SJCRH30 (cell line): ENCODE measurements at regions not wholly inside any gene's neighbourhood (a gene's known extent, or its start where the extent isn't known, plus 50 kb on each side); places are given as distances from the start of the nearest gene placed in this dataset.
"Not testable (repeated sequence)": the region's sequence is repeated elsewhere in the genome, so short reads cannot be mapped to it uniquely, and the experiment has no call there.

Experiments
- DNase-seq, 2 experiments: peaks; one replicate each; pipeline ENCODE4 v3.0.0-alpha.2; 2015 to 2020
- H3K27ac ChIP-seq: fragments of 250-450 bp; sonication (Bioruptor Pico); 2 replicates; pipeline ENCODE4 v1.5.1; 2020; ENCODE audit warnings: mild to moderate bottlenecking, moderate library complexity
- H3K27me3 ChIP-seq: fragments of 250-450 bp; sonication (Bioruptor Pico); 2 replicates; pipeline ENCODE4 v1.5.1; 2020; ENCODE audit warnings: mild to moderate bottlenecking, moderate library complexity
- H3K36me3 ChIP-seq: fragments of 250-450 bp; sonication (Bioruptor Pico); 2 replicates; pipeline ENCODE4 v1.5.1; 2020; ENCODE audit warnings: mild to moderate bottlenecking, moderate library complexity
- H3K4me1 ChIP-seq: fragments of 250-450 bp; sonication (Bioruptor Pico); 2 replicates; pipeline ENCODE4 v1.5.1; 2020; ENCODE audit warnings: mild to moderate bottlenecking, moderate library complexity
- H3K4me3 ChIP-seq: fragments of 250-450 bp; sonication (Bioruptor Pico); 2 replicates; pipeline ENCODE4 v1.5.1; 2020; ENCODE audit warnings: mild to moderate bottlenecking, moderate library complexity
- H3K9me3 ChIP-seq: fragments of 250-450 bp; sonication (Bioruptor Pico); replicated peaks from 2 replicates; pipeline ENCODE4 v1.5.1; 2020; ENCODE audit warnings: mild to moderate bottlenecking, moderate library complexity

DNA sequence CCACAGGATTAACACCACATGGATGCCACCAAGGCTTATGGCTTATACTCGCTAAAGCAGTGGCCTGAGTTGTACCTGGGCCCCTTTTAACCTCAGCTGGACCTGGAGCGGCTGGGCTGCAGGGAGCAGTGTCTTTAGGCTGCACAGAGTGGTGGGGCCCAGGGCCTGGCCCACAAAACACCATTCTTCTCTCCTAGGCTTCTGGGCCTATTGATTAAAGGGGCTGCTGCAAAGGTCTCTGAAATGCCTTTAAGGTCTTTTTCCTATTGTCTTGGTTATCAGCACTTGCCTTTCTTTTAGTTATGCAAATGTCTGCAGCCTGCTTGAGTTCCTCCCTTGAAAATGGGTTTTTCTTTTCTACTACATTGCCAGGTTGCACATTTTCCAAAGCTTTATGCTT, 973.9 kb upstream of the PRR20A start:
- no peak for DNase-seq
- H3K27ac ChIP-seq: no peak overlapping the region
- H3K9me3 ChIP-seq: no peaks in the 10 kb centered on the region
- no peaks in the 10 kb centered on the region for H3K36me3 ChIP-seq
- H3K4me1 ChIP-seq: peaks cover 5% of the 10 kb centered on the region
- H3K4me3 ChIP-seq: no peak overlapping the region
- H3K27me3 ChIP-seq: no peaks in the 10 kb centered on the region

DNA sequence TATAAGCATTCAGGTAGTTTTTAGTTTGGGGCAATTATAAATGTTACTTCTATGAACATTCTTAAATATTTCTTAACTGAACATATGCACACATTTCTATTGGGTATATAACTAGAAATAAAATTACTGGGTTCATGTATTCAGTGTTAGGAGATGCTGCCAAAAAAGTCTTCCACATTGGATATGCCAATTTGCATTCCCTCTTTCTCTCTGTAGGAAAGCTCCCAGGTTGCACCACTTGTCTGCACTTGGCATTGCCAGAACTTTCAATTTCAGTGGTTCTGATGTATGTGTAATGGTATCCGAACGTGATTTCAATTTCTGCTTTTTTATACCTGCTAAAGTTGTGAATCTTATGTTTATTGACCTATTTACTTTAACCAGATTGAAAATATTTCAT, 972.1 kb upstream of the PRR20A start:
- no peak overlapping the region for H3K4me3 ChIP-seq
- no peaks in the 10 kb centered on the region for H3K9me3 ChIP-seq
- no peaks in the 10 kb centered on the region for H3K27me3 ChIP-seq
- no peaks in the 10 kb centered on the region for H3K36me3 ChIP-seq
- no peak for DNase-seq
- H3K4me1 ChIP-seq: peaks cover 2% of the 10 kb centered on the region
- H3K27ac ChIP-seq: no peak overlapping the region

DNA sequence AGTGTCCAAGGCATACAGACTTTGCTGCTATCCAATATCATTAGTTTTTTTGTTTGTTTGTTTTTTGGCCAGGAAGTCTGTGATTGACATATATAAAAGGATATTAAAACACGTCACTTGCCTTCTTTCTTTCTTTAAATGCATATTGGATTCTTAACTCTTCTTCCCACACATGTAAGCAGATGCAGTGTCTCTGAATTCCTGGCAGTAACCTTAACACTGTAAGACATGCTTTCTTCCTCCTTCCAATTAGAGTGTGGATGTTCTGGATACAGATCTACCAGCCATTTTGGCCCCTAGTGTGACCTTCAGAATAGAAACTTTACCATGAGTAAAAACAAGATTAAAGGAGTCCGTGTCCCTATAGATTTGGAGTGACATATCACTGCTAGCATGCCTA, 967.4 kb upstream of the PRR20A start:
- Histone ChIP-seq H3K4me1 (no peaks in the 10 kb centered on the region), H3K9me3 (no peaks in the 10 kb centered on the region), H3K27ac (no peak overlapping the region), H3K27me3 (no peaks in the 10 kb centered on the region), H3K36me3 (no peaks in the 10 kb centered on the region), H3K4me3 (no peak overlapping the region)
- no peak for DNase-seq

DNA sequence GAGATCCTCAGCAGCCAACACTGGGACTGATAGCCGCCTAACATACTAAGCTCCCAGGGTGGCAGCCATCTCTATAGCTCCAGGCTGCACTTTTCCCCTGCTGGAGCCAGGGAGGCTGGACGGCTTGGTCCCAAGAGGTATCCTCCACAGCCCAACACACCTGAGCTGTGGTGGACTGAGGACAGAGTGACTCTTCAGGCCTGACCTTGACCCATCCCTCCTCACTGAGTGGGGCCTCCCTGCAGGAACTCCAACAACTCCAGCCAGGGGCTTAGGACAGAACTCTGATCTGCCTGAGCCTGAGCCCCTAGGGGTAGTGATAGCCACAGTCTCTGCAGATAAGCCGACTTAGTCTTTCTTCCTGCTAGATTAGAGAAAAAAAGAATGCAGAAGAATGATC, 958.1 kb upstream of the PRR20A start:
- Histone ChIP-seq H3K4me3 (no peak overlapping the region), H3K9me3 (no peaks in the 10 kb centered on the region), H3K27me3 (no peaks in the 10 kb centered on the region), H3K4me1 (no peaks in the 10 kb centered on the region), H3K36me3 (no peaks in the 10 kb centered on the region), H3K27ac (no peak overlapping the region)
- DNase-seq: no peak

DNA sequence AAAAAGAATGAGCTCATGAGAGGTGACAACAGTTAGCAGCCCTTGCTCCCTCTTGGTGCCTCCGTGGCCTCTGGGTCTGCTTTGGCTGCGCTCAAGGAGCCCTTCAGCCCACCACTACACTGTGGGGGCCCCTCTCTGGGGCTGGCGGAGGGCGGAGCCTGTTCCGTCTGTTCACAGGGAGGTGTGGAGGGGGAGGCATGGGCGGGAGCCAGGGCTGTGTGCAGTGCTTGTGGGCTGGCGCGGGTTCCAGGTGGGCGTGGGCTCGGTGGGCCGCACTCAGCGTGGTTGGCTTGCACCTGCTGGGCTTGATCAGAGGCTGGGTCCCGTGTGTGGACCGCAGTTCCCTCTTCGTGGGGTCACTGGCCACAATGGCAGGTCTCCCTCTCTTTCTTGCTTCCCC, 953.4 kb upstream of the PRR20A start:
- DNase-seq: no peak
- Histone ChIP-seq H3K9me3 (no peaks in the 10 kb centered on the region), H3K27ac (no peak overlapping the region), H3K4me3 (no peak overlapping the region), H3K27me3 (no peaks in the 10 kb centered on the region), H3K36me3 (no peaks in the 10 kb centered on the region), H3K4me1 (no peaks in the 10 kb centered on the region)

DNA sequence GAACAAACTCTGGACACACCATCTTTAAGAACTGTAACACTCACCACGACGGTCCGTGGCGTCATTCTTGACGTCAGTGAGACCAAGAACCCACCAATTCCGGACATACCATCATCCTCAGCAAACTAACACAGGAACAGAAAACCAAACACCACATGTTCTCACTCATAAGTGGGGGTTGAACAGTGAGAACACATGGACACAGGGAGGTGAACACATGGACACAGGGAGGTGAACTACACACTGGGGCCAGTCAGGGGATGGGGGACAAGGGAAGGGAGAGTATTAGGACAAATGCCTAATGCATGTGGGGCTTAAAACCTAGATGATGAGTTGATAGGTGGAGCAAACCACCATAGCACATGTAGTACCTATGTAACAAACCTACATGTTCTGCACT, 952.1 kb upstream of the PRR20A start:
- DNase-seq, H3K27me3 ChIP-seq, H3K36me3 ChIP-seq, H3K9me3 ChIP-seq, H3K4me3 ChIP-seq, H3K27ac ChIP-seq, H3K4me1 ChIP-seq: not testable (repeated sequence)

DNA sequence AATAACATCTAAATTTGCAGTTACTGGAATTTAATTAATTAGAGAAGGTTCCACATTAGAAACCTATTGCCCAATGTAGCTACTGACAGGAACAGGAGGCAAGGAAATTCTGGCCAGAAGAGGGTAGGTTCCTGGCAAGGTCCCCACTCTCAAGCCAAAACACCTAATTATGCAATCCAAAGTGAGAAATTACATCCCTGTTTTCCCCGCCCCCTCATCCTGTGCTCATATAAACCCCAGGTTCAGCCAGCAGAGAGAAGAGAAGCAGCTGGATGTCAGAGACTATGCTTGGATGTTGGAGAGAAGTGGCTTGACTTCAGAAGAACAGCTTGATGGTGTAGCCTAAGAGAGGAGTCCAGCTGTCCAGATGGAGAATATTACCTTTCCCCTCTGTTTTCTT, 951.3 kb upstream of the PRR20A start:
- Histone ChIP-seq H3K4me1 (no peaks in the 10 kb centered on the region), H3K4me3 (no peak overlapping the region), H3K9me3 (no peaks in the 10 kb centered on the region), H3K27me3 (no peaks in the 10 kb centered on the region), H3K36me3 (no peaks in the 10 kb centered on the region), H3K27ac (no peak overlapping the region)
- no peak for DNase-seq

DNA sequence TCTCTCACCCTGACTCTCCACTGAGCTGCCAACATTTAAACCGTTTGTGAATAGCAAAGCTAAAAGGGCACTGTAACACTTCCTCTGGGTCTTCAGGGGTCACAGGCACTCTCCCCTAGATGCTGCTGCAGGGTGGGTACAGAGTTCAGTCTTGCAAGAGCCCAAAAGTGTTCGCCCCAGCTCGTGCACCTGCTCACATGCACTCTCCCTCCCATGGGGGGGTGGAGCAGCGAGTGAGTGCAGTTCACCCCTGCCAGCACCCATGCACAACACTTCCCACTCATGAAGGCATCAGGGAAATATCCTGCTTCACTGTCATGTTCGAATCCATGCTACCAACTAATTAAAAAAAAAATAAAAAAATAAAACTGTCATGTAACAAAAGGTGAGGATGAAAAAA, 950.7 kb upstream of the PRR20A start:
- Histone ChIP-seq H3K27ac (no peak overlapping the region), H3K27me3 (no peaks in the 10 kb centered on the region), H3K4me1 (no peaks in the 10 kb centered on the region), H3K4me3 (no peak overlapping the region), H3K9me3 (no peaks in the 10 kb centered on the region), H3K36me3 (no peaks in the 10 kb centered on the region)
- DNase-seq: no peak

DNA sequence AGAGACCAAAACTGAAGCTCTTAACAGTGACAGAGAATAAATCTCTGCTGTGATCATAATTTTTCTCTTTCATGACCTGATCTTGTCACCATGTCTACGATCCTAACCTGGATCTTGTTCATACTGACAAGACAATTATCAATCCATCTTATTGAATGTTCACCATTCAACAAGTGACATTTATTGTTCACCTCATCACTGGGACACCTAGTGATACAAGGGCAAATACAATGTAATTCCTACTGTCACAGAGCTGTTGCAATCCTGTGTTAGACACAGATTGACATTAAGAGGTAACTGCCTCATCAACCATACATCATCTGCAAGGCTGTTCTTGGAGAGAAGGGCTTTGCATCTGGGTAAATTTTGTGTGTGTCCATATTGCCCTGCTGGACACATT, 942.4 kb upstream of the PRR20A start:
- Histone ChIP-seq H3K27me3 (no peaks in the 10 kb centered on the region), H3K9me3 (no peaks in the 10 kb centered on the region), H3K27ac (no peak overlapping the region), H3K4me3 (no peak overlapping the region), H3K4me1 (no peaks in the 10 kb centered on the region), H3K36me3 (no peaks in the 10 kb centered on the region)
- no peak for DNase-seq

DNA sequence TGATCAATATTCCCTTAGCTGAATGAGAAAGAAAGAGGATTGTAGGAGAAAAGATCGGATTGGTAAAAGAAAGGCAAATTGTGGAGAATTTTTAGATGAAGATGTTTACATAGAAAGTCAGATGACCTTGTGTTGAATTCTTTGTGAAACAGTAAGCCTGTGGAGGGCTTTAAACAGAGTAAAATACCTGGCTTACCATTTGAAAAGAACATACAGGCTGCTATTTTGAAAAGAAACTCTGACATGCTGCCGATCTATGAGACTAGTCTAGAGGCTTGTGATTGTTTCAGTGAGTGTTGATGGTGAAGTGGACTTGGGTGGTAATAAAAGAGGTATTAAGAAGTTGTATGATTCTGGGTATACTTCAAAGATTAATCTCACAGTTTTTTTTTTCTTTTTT, 938.9 kb upstream of the PRR20A start:
- Histone ChIP-seq H3K4me3 (no peak overlapping the region), H3K9me3 (no peaks in the 10 kb centered on the region), H3K27ac (no peak overlapping the region), H3K36me3 (no peaks in the 10 kb centered on the region), H3K27me3 (no peaks in the 10 kb centered on the region), H3K4me1 (no peaks in the 10 kb centered on the region)
- no peak for DNase-seq

DNA sequence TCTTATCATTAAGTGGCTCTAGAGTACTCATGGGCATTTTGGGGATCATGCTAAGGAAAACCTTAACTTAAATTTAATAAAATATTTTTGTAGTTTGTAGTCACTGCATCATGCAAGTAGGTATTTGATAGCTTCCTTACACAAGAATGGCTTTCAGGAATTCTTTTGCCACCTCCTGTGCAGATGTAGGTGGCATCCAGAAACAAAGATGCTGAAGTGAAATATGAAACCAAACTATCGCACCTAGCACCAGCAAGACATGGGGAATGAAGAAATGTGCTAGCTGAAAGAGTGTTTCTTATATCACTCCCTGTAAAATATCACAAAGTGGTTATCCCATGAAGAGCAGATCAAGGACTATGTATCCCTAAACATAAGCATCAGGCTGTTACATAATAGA, 924.5 kb upstream of the PRR20A start:
- Histone ChIP-seq H3K27me3 (no peaks in the 10 kb centered on the region), H3K27ac (no peak overlapping the region), H3K36me3 (no peaks in the 10 kb centered on the region), H3K9me3 (no peaks in the 10 kb centered on the region), H3K4me3 (no peak overlapping the region), H3K4me1 (no peaks in the 10 kb centered on the region)
- DNase-seq: no peak

DNA sequence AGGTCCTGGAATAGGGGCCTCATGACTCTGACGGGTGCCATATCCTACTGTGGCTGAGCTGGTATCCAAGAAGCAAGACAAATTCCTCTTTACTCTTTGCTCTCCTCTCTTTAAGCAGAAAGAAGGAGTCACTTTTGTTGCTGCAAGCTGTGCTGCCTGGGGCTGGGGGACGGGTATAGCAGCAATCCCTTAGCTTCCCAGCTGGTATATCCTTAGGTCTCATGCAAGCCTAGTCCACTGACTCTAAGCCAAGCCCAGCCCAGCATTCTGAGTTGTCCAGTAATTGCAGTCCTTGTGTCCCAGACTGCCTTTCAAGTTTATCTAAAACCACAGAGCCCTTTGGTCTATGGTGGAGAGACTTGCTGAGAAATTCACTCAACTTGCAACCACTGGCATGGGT, 893.0 kb upstream of the PRR20A start:
- Histone ChIP-seq H3K36me3 (no peaks in the 10 kb centered on the region), H3K4me1 (no peaks in the 10 kb centered on the region), H3K4me3 (no peak overlapping the region), H3K9me3 (no peaks in the 10 kb centered on the region), H3K27me3 (no peaks in the 10 kb centered on the region), H3K27ac (no peak overlapping the region)
- DNase-seq: no peak

DNA sequence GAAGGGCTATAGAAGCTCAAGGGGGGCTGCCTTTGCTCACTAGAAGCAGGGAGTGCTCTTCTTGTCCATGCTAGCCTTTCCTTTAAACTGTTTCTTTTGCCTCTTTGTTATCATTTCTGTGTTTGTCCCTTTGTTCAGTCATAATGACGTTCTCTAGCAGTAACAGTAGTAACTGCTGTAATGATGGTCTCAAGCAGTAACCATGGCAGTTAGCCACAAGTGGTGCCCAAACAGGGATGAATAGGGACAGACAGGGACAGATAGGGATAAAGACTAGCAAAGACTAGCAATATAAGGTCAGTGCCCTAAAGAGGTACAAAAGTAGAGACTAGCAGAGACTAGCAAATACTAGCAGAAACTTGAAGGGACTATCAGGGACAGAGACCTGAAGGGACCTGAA, 869.0 kb upstream of the PRR20A start:
- no peak for DNase-seq
- H3K36me3 ChIP-seq: no peaks in the 10 kb centered on the region
- no peak overlapping the region for H3K27ac ChIP-seq
- no peak overlapping the region for H3K4me3 ChIP-seq
- H3K9me3 ChIP-seq: no peaks in the 10 kb centered on the region
- H3K27me3 ChIP-seq: no peaks in the 10 kb centered on the region
- no peaks in the 10 kb centered on the region for H3K4me1 ChIP-seq

DNA sequence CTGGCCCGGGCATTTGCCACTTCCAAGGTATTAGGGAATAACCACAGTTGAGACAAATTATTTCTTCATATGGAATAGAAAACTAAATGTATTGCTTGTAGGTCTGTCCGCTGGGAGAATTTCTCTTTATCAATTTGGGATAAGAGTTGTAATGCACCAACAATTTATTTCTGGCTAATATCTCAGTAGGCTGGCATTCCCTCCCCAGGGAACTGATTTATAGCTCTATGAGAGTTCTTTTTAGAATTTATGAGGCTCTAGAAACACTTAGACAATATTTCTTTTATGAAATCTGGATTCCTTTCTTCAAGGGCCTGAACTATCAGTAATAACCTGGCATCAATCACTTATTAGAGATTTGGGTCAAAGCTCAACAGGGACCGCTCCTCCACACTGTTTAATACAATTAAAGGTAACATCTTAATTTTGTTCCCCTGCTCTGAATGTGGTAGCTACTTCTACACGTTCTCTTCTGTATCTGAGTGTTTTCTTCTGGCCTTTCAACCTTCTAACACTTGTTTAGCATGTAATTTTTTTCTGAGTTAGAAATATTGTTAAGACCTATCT, 857.4 kb upstream of the PRR20A start:
- Histone ChIP-seq H3K9me3 (no peaks in the 10 kb centered on the region), H3K4me1 (no peaks in the 10 kb centered on the region), H3K4me3 (no peak overlapping the region), H3K36me3 (no peaks in the 10 kb centered on the region), H3K27me3 (no peaks in the 10 kb centered on the region), H3K27ac (no peak overlapping the region)
- DNase-seq: no peak

DNA sequence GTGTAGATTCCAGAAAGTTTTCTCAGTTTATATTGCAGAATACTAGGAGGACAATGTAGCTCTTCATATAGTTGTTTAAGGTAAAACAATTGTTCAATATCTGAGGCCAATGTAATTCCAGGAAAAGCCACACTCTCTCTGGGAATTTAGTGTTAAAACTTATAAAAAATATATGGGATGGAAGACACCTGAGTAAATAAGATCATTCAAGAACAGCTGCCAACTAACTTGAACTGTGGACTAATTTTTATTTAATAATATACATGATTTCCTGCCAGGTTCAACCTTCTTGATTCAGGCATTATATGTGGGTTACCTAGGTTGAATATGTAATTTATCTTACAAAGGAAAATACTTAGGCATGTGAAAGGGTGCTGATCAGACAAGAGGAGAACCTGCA, 841.1 kb upstream of the PRR20A start:
- H3K4me3 ChIP-seq: no peak overlapping the region
- DNase-seq: no peak
- H3K36me3 ChIP-seq: no peaks in the 10 kb centered on the region
- H3K27me3 ChIP-seq: no peaks in the 10 kb centered on the region
- H3K9me3 ChIP-seq: no peaks in the 10 kb centered on the region
- H3K4me1 ChIP-seq: no peaks in the 10 kb centered on the region
- H3K27ac ChIP-seq: no peak overlapping the region

DNA sequence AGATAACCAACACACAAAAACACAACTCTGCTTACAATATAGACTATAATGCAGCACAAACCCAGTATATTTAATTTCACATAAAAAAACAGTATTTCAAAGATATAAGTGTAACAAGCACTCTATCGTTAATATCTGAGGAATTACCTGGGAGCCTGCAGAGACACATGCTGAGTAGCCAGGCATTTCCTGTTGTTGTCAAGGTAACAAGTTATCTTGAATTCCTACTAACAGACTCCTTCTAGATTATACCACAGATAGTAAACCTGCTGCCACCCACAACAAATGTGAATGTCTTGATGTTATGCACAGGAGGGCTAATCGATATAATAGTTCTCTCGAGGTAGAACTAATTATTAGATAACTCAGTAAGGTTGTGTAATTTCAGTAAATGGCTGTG, 826.0 kb upstream of the PRR20A start:
- no peaks in the 10 kb centered on the region for H3K36me3 ChIP-seq
- H3K4me1 ChIP-seq: no peaks in the 10 kb centered on the region
- H3K4me3 ChIP-seq: no peak overlapping the region
- no peaks in the 10 kb centered on the region for H3K9me3 ChIP-seq
- no peak for DNase-seq
- H3K27me3 ChIP-seq: no peaks in the 10 kb centered on the region
- no peak overlapping the region for H3K27ac ChIP-seq

DNA sequence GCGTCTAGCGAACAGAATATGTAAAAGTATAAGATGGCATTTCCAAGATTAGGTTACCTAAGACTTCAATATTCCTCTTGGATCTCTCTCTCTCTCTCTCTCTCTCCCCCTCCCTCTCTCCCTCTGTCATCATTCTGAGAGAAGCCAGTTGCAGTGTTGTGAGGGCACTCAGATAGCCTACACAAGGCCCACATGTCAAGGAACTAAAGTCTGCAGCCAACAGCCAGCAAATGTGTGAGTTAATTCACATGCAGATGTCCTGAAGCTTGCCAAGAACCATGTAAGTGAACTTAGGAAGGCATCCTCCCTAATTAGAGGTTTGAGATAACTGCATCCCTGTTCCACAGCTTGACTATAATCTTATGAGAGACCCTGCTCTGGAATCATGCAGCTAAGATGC, 822.9 kb upstream of the PRR20A start:
- DNase-seq: no peak
- Histone ChIP-seq H3K27me3 (no peaks in the 10 kb centered on the region), H3K36me3 (no peaks in the 10 kb centered on the region), H3K27ac (no peak overlapping the region), H3K4me1 (no peaks in the 10 kb centered on the region), H3K9me3 (no peaks in the 10 kb centered on the region), H3K4me3 (no peak overlapping the region)
